ENCODE measurements at regions not wholly inside any gene's neighbourhood (a gene's known extent, or its start where the extent isn't known, plus 50 kb on each side); places are given as distances from the start of the nearest gene placed in this dataset.

- H3K4me1 Mint-ChIP-seq = peaks cover 6% of the 10 kb centered on the region
- WGBS, 2 experiments (ENCODE audit: insufficient coverage in 1 of 2, insufficient read length in 1 of 2) = 51 to 54% methylated on average over 3 to 4 of the region's 4 CpGs
- Histone ChIP-seq H3K9me3 (ENCODE audit: control insufficient read depth, low read length) (peaks cover 7% of the 10 kb centered on the region), H3K27ac (ENCODE audit: low read depth, low read length) (no peak overlapping the region), H3K27me3 (ENCODE audit: control insufficient read depth, insufficient read depth, low read length, poor library complexity, severe bottlenecking) (no peaks in the 10 kb centered on the region), H3K9ac (ENCODE audit: extremely low read depth, low read length, poor library complexity, severe bottlenecking) (no peak overlapping the region), H3K4me3 (ENCODE audit: low read length) (no peak overlapping the region), H3K36me3 (ENCODE audit: control insufficient read depth, insufficient read depth, low read length) (no peaks in the 10 kb centered on the region), H3K4me1 (ENCODE audit: control insufficient read depth, insufficient read depth, low read length) (no peaks in the 10 kb centered on the region)
- no peaks in the 10 kb centered on the region for H3K36me3 Mint-ChIP-seq (ENCODE audit: low read depth)
- no peak overlapping the region for H3K4me3 Mint-ChIP-seq
- H3K9me3 Mint-ChIP-seq = peaks cover 1% of the 10 kb centered on the region
- no peak for DNase-seq
- TF ChIP-seq, protein P1, sequence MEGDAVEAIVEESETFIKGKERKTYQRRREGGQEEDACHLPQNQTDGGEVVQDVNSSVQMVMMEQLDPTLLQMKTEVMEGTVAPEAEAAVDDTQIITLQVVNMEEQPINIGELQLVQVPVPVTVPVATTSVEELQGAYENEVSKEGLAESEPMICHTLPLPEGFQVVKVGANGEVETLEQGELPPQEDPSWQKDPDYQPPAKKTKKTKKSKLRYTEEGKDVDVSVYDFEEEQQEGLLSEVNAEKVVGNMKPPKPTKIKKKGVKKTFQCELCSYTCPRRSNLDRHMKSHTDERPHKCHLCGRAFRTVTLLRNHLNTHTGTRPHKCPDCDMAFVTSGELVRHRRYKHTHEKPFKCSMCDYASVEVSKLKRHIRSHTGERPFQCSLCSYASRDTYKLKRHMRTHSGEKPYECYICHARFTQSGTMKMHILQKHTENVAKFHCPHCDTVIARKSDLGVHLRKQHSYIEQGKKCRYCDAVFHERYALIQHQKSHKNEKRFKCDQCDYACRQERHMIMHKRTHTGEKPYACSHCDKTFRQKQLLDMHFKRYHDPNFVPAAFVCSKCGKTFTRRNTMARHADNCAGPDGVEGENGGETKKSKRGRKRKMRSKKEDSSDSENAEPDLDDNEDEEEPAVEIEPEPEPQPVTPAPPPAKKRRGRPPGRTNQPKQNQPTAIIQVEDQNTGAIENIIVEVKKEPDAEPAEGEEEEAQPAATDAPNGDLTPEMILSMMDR (conservative IDR thresholded peaks at IDR 0.05) = peak; percentile 94
- no peak overlapping the region for H3K27ac Mint-ChIP-seq
- peaks cover 24% of the 10 kb centered on the region for H3K27me3 Mint-ChIP-seq (ENCODE audit: insufficient read depth)
These were observed 62.9 kb upstream of the CPHXL start for GRCh38 chr16:75789237-75789636.

DNA sequence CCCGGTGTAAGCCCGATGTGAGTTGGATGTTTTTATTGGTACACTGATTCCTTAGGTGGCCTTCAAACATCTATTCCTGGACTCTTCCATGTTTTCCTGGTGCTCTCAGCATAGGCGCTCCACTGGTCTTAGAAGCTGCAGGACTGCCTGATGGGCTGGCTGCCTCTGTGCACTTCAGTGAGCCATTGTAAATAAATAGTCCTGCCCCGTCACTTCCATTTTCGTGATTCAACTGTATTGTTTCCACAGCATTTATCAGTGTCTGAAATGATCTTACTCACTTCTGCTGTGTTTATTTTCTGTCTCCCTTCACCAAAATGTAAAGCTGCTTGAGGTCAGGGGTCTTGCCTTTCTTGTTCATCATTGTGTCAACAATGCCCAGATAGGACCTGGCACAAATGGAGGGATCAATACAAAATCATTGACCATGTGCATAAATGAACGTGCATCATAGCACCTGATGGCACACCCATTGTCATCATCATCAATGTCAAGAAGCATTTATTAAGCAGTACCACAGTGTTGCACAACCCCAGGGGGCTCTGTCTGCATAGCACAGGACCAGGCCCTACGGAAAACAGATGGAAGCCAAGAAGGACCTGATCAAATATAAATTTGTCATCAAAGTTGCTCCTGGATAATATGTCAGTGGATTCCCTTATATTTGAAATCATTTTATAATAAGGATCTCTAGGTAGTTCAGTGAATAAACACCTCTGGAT lies 66.6 kb upstream of the CPHXL start:
- TF ChIP-seq, protein P1 (conservative IDR thresholded peaks at IDR 0.05) = no peak
- Mint-ChIP-seq H3K27ac (no peak overlapping the region), H3K4me1 (peaks cover 6% of the 10 kb centered on the region), H3K27me3 (ENCODE audit: insufficient read depth) (peaks cover 22% of the 10 kb centered on the region), H3K36me3 (ENCODE audit: low read depth) (no peaks in the 10 kb centered on the region), H3K4me3 (no peak overlapping the region), H3K9me3 (peaks cover 5% of the 10 kb centered on the region)
- no peak overlapping the region for H3K9ac ChIP-seq (ENCODE audit: extremely low read depth, low read length, poor library complexity, severe bottlenecking)
- 93 to 94% methylated on average over 6 to 7 of the region's 7 CpGs for WGBS, 2 experiments (ENCODE audit: insufficient coverage in 1 of 2, insufficient read length in 1 of 2)
- no peaks in the 10 kb centered on the region for H3K27me3 ChIP-seq (ENCODE audit: control insufficient read depth, insufficient read depth, low read length, poor library complexity, severe bottlenecking)
- DNase-seq = no peak
- H3K9me3 ChIP-seq (ENCODE audit: control insufficient read depth, low read length) = no peaks in the 10 kb centered on the region
- no peak overlapping the region for H3K27ac ChIP-seq (ENCODE audit: low read depth, low read length)
- no peaks in the 10 kb centered on the region for H3K4me1 ChIP-seq (ENCODE audit: control insufficient read depth, insufficient read depth, low read length)
- H3K36me3 ChIP-seq (ENCODE audit: control insufficient read depth, insufficient read depth, low read length) = no peaks in the 10 kb centered on the region
- H3K4me3 ChIP-seq (ENCODE audit: low read length) = no peak overlapping the region

- WGBS, 2 experiments (ENCODE audit: insufficient coverage in 1 of 2, insufficient read length in 1 of 2) = 60 to 79% methylated on average over 1 to 4 of the region's 4 CpGs
- Histone ChIP-seq H3K4me3 (ENCODE audit: low read length) (no peak overlapping the region), H3K4me1 (ENCODE audit: control insufficient read depth, insufficient read depth, low read length) (no peaks in the 10 kb centered on the region), H3K9ac (ENCODE audit: extremely low read depth, low read length, poor library complexity, severe bottlenecking) (no peak overlapping the region), H3K27ac (ENCODE audit: low read depth, low read length) (no peak overlapping the region), H3K36me3 (ENCODE audit: control insufficient read depth, insufficient read depth, low read length) (no peaks in the 10 kb centered on the region), H3K9me3 (ENCODE audit: control insufficient read depth, low read length) (no peaks in the 10 kb centered on the region), H3K27me3 (ENCODE audit: control insufficient read depth, insufficient read depth, low read length, poor library complexity, severe bottlenecking) (no peaks in the 10 kb centered on the region)
- peaks cover 6% of the 10 kb centered on the region for H3K4me1 Mint-ChIP-seq
- H3K9me3 Mint-ChIP-seq = peaks cover 5% of the 10 kb centered on the region
- no peak for DNase-seq
- no peaks in the 10 kb centered on the region for H3K36me3 Mint-ChIP-seq (ENCODE audit: low read depth)
- H3K4me3 Mint-ChIP-seq = no peak overlapping the region
- peaks cover 24% of the 10 kb centered on the region for H3K27me3 Mint-ChIP-seq (ENCODE audit: insufficient read depth)
- H3K27ac Mint-ChIP-seq = no peak overlapping the region
- TF ChIP-seq, protein P1 (conservative IDR thresholded peaks at IDR 0.05) = no peak
These were observed 67.4 kb upstream of the CPHXL start for GRCh38 chr16:75793641-75794040.
